ENCODE measurements at regions not wholly inside any gene's neighbourhood (a gene's known extent, or its start where the extent isn't known, plus 50 kb on each side); places are given as distances from the start of the nearest gene placed in this dataset.
A peak's percentile ranks its signal among the peaks of the same experiment; 100 is the strongest.

DNA sequence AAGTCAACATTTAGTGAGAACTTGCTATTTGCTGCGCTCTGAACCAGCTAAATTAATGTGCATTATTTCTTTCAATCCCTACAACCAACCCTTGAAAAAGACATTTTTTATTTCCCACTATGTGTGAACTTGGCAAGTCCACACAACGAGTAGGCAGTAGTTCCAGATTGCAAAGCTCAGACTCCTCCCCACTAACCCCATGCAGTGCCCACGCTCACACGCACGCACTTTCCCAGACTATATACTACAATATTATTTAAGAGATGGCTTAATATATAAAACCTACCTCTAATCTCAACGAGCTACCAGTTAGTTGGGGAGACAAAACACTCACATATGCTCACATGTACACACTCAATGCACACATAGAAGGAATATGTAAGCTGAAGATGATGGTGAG is 671.2 kb downstream of the LMO4 start:
- no peak for DNase-seq (ENCODE audit: low read depth)

DNA sequence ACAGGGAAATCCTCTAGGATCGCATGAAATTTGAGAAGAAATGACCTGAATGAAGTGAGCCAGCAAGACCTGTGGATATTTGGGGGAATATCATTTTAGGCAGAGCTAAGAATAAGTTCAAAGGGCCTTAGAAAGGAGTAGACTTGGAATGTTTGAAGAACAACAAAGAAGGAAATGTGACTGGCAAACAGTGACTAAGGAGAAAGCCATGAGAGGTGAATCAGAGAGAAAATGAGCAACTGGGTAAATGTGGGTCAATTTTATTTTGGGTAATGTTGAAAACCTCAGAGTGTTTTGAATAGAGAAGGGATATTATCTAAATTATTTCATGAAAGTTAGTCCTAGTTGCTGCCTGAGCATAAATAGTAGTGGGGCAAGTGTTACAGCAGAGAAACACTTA is 672.8 kb downstream of the LMO4 start:
- peak; percentile 63 for DNase-seq (ENCODE audit: low read depth)

DNA sequence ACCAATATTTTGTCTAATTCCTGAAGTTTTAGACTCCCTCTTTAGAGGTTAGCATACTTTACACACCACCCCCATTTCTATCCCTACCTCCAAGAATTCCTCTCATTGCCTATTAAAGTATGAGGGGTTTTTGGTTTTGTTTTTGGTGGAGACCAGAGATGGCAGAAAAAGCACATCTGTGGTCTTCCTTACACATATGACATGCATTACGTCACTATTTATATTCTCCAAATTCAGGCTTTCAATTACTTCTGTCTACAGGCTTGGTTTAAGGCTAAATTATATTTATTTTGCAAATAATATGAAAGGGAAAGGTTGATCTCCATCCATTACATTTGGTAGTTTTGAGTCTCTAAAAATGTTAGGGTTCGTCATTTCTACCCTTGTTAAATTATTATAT is 674.6 kb downstream of the LMO4 start:
- no peak for DNase-seq (ENCODE audit: low read depth)

DNA sequence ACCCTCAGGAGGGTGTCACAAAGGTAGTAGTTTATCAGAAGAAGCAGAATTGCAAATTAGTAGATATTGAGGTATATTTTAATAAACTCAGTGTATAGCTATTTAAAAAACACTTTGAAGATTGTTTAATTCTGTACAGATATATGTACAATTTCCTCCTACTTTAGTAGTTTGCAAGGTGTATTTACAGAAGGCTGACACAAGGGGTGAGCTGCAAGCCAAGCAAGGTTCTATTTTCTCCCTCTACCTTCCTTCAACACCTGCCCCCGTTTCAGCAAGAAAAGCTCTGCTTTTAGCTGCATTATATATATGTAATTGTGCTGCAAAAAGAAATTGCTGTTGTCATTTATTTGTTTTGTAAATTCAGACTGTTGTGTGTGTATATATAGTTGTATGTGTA is 674.2 kb upstream of the PKN2 start:
- no peak for DNase-seq (ENCODE audit: low read depth)

DNA sequence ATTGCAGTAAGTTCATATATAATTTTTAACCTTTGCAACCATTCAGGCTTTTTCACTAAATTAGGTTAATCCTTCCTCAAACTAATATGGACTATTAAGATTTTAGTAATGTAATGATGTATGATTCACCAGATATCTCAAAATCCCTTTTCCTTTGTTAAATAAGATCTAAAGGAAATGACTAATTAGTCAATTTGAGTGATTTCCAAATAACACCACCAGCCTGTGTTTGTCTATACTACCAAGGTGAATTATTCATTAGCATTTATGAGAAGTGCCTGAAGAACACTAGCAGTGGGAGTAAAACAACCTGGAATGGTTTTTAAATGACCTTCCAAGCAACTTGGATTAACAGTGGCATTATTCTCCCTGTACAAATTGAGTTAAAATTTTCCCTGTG is 670.6 kb upstream of the PKN2 start:
- DNase-seq (ENCODE audit: low read depth) = peak; percentile 28

DNA sequence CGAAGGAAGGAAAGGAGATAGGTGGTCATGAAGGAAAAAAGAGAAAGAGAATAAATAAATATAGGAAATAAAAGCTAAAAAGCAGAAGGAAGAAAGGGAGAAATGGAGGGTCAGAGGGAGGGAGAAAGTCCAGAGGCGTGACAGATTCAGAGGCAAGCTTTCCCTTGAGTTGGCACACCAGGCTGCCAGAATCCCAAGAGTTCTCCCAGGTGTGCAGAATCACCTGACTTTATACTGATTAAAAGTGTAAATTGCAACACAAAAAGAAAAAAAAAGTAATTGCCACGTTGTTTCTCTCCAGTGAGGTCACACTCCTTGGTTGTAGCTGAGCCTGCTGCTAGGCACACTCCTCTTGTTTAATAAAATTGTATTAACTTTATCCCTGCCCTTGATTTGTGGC is 669.9 kb upstream of the PKN2 start:
- no peak for DNase-seq (ENCODE audit: low read depth)

DNA sequence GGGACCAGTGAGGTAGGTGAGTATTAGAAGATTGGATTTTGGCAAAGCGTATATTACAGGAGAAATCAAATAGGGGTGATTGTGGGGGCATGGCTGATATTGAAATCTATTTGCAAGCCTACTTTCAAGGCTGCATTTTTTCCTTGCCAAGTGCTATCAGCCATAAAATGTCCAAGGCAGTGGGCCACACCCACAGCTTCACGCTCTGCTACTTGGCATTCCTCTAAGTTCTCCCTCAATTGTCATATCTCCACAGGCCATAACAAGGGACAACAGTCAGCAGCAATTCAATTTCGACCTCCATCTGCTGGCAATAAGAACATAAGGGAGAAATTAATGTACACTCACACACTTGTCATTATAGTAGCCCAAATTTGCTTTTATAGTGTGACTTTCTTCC is 667.1 kb upstream of the PKN2 start:
- no peak for DNase-seq (ENCODE audit: low read depth)

DNA sequence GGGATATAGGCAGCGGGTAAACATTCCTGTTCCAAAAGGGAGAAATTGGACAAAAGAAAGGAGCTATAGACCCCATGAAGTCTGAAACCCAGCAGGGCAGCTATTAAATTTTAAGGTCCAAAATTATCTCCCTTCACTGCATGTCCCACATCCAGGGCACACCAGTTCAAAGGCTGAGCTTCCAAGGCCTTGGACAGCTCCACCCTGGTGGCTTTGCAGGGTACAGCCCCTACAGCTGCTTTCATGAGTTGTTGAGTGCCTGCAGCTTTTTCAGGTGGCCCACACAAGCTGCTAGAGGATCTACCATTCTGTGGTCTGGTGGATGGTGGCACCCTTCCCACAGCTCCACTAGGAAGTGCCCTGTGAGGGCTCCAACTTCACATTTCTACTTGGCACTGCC is 662.5 kb upstream of the PKN2 start:
- DNase-seq (ENCODE audit: low read depth) = no peak

DNA sequence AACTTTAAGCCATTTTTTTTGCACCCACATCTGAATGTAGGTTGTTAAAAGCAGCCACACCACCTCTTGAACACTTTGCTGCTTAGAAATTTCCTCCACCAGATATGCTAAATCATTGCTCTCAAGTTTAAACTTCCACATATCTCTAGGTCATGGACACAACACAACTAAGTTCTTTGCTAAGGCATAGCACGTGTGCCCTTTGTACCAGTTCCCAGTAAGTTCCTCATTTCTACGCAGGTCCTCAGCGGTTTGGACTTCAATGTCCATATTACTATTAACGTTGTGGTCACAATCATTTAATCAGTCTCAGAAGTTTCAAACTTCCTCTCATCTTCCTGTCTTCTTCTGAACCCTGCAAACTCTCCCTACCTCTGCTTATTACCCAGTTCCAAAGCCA is 661.6 kb upstream of the PKN2 start:
- DNase-seq (ENCODE audit: low read depth) = no peak

DNA sequence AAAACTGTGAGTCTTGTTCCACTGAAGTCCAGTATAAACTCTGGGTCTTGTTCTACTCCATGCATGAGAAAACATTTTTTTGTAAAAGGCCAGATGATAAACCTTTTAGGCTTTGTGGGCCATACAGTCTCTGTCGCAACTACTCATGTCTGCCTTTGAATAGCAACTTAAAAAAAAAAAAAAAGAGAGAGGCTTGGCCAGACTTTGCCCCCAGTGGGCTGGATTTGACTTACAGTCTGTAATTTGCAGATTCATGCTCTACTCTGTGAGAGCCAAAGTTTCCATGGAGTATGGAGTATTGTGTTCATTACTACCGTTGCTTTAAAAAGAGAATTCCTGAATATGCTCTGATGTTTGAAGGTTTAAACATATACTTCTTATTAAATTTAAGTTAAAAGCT is 654.9 kb upstream of the PKN2 start:
- DNase-seq (ENCODE audit: low read depth) = peak; percentile 1

DNA sequence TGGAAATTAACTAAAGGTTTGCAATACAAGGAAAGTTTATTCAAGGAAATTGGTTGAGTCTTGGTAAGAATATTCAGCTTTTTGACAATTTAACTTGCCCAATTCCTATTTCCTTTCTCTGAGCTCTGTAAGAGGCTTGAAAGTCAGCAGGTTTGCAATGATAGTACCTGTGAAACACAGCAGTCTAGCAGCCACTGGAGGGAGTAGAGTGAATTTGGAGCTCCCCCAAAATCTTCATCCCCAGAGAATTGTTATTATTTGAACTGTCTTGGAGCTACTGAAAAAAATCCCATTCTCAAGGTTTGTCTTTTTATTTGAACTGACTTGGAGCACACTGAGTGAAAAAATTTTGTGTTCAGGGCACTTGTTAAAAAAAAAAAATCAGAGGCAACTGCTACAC is 654.2 kb upstream of the PKN2 start:
- no peak for DNase-seq (ENCODE audit: low read depth)

DNA sequence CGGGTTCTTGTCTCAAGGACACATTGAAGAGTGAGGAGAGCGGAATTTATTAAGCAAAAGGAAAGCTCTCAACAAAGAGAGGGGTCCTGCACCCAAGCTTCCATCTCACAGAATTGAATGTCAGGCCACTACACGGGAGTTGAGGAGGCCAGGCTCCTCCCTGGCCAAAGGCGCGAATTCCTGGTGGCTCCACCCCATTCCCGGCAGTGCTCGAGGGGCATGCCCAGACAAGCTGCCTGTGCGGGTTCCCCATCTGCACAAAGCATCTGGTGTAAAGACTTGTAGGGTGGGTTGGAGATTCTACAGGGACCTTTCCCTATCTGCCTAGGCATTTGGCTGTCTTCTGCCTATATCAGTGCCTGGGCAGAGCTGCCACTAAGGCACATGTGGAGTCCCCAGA is 648.5 kb upstream of the PKN2 start:
- DNase-seq (ENCODE audit: low read depth) = no peak

DNA sequence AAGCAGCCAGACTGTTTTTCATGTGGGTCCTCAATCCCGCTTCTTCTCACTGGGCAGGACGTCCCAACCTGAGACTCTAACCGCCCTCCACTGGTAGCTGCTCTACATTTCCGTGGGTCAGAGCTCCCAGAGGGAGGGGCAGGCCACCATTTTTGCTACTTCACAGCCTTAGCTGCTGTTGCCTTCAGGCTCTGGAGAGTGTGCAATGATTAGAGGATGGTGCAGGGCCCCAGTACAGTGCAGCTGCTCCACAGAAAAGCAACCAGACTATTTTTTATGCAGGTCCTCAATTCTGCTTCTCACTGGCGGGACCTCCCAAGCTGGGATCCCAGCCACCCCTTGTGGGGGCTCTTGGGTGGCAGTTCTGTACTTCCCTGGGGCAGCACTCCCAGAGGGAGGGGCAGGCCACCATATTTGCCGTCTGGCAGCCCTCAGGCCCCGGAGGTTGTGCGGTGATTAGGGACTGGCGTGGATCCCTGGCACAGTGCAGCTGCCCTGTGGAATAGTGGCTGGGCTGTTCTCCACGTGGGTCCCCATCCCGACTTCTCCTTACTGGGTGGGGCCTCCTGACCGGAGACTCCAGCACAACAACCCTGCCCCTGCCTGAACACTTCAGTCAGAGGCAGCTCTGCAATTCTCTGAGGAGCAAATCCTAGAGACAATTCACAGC is 647.6 kb upstream of the PKN2 start:
- no peak for DNase-seq (ENCODE audit: low read depth)

DNA sequence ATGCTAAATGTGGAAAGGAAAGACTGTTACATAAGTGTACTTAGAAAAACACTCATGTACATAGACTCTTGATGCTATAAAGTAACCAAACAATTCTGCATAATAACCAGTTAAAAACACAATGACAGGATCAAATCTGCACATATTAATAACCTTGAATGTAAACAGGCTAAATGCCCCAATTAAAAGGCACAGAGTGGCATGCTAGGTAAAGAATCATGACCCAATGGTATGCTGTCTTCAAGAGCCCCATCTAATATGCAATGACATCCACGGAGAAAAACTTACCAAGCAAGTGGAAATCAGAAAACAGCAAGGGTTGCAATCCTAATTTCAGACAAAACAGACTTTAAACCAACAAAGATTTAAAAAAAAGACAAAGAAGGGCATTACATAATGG is 644.8 kb upstream of the PKN2 start:
- no peak for DNase-seq (ENCODE audit: low read depth)

DNA sequence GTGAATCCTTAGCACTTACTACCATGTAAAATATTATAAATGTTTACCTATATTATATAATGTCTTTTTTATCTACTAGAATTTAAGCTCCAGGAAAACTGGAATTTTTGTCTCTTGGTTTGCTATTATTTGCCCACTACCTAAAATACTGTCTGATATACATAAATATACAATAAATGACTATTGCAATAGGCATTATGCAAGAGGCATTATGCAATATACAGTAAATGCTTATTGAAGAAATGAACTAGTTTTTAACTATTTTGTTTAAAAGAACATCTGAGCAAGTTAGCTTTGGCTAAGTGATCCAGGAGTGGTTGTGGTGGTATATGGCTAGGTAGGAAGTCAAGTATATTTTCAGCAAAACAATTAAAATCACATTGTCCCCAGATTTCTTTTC is 640.2 kb upstream of the PKN2 start:
- DNase-seq (ENCODE audit: low read depth) = no peak

DNA sequence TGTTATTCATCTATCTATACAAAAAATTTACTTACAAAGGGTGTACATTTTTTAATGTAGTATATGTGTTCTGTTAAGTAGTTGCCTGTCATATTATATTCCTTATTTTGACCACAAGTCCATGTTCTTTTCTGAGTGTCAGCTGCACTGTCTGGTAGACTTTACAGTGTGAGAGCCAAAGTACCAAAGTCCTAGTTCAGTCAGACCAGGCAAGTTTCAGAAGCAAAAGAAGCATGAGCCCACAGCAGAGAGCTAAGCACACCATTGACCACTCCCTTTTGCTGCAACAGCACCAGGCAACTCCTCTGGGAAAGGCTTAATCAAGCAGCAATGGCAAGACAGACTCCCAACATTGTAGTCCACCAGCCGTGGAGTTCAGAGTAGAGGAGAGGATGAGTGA is 631.9 kb upstream of the PKN2 start:
- no peak for DNase-seq (ENCODE audit: low read depth)

DNA sequence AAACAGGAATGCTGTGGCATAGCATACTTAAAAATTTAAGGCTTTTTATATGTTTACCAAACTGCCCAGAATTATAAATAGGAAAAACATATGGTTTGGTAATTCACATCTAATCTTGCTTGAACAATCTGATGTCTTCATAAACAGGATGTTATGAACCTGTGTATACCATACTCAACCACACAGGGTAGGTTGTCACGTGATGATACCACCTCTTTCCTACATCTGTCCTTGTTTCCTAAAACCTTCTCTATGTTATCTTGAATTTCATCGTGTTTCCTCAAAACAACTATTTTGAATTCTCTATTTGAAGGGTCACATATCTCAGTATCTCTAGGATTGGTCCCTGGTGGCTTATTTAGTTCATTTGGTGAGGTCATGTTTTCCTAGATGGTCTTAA is 631.0 kb upstream of the PKN2 start:
- DNase-seq (ENCODE audit: low read depth) = no peak

DNA sequence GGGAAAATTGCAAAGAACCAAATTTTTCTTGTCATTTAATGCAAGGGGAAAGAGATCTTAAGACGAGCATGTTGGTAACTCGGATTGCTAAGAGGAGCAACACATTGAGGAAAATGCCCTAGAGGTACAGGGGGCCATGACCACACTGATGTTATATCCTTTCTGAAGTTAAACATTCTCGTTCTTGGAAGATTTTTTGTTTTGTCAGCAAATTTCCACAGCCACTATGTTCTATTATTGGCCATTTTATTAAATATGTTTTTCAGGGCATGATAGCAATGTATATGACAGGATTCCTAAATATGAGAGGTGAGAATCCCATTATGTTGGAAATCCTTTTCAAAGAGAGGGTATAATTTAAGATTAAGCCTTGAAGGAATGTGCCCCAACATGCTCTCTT is 627.2 kb upstream of the PKN2 start:
- DNase-seq (ENCODE audit: low read depth) = no peak

DNA sequence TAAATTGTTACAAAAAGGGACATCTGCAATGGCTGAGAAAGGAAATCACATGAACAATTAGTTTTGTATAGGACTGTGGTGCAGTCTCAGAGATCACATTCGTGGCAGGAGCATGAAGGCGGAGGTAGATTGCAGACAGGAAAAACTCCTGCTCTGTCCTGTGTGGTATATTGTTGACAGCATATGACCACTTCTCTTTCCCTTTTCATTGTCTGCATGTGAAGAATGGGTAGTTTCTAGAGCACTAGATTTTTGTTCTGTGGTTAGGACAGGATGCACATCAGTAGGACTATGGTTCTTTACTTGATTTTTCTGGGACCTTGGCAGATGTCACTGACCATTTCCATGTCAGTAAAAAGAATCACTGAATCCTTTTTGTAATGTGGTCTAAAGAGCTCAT is 625.9 kb upstream of the PKN2 start:
- no peak for DNase-seq (ENCODE audit: low read depth)

DNA sequence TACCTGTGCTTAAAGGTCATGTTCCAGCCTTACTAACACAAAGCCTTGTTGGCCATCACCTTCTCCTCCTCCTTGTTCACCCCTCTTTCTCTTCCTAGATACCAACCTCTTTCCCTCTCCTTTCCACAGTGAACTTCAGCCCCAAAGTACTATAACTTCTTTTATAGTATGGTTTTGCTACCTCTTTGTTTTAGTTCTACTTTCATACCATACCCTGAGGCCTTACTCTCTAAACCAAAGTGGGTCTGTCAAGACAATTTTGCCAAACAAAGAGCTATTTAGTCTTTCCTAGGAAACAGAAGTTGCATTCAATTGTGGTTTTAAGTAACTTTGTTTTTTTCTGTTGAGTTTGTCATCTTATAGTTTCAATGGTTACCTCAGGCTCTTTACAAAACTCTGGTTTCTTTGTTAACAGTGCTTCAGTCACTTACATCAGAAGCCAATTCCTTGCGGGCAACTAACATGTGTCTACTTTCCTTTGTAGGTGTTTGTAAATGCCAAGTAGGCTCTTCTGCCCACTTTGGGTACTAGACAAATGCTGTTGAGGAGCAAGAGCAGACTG is 623.9 kb upstream of the PKN2 start:
- DNase-seq (ENCODE audit: low read depth) = no peak

DNA sequence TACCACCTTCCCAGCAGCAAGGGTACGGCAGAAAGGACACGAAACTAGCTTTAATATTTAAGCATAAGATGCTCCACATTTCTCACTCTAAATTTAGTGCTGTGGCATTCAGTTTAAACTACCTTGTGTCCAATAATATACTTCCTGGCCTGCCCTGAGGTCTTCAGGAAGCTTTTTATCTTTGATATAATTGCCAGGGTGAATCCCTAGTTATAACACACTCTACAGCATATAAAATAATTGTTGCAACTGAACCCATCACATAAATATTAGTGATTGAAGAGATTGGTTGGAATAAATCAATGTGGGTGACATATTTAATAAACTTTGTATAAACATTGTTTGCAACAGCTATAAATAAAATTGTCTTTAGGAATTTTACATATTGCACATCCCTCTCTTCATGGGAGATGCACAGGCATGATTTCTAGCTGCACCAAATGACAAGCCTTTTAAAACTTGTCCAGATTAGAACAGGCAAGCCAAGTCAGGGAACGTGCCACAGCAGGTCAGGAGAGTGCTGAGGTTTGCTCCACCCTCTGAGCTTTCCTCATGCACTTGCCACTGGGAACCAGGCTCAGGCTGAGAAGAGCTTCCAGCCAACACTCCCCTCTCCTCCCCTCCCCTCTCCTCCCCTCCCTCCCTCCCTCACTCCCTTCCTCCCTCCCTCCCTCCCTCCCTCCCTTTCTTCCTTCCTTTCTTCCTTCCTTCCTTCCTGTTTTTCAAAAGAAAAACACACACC is 623.2 kb upstream of the PKN2 start:
- DNase-seq (ENCODE audit: low read depth) = no peak

DNA sequence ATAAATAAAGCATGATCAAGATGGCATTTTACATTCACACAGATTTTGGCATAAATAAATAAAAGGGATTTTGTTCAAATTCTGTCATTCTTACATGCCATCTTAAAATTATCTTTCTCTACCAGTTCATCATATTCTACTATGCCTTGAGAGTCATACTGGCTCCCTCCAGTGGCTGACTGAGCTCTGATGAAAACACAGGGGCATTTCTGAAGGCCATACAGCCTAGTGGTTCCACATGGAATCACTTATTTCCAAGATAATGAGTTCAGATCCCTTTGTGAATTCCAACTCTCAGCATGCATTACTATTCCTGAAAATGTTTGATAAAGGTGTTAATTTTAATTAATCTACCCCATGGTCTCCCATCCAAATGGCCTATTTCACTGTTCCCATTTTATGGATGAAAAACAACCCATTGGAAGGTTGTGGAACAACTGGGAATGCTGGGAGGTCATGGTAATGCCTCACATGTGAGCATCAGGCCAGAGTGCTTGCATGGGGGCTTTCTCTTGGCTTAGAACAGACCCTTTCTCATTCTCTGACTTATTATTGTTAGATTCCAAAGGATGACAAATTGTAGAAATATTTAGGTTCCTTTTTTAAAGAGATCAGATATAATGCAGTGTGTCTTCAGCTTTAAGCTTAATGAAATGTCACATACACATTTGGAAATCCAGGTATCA is 622.4 kb upstream of the PKN2 start:
- peak; percentile 72 for DNase-seq (ENCODE audit: low read depth)

DNA sequence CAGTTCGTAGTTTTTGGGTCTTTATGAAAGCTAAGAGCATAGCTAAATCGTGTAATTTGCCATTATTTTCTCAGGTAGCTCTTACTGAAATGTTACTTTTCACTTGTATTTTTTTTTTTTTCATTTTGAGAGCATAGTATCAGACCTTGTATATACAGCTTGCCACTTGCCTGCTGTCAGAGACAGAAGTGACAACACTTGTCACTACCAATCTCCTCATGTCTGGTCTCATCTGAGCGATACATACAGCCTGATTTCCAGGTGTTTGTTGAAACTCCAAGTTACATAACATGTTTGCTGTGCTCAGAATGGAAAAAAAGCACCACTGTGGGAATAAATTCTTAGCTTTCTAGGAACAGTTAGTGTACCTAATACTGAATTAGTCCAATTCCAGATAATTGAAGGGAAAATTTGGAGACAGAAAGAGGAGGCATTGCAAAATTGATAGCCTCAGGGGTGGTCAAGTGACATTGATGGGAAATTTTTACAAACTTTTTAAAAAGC is 621.4 kb upstream of the PKN2 start:
- DNase-seq (ENCODE audit: low read depth) = no peak
